ENCODE measurements at regions not wholly inside any gene's neighbourhood (a gene's known extent, or its start where the extent isn't known, plus 50 kb on each side); places are given as distances from the start of the nearest gene placed in this dataset.

DNA sequence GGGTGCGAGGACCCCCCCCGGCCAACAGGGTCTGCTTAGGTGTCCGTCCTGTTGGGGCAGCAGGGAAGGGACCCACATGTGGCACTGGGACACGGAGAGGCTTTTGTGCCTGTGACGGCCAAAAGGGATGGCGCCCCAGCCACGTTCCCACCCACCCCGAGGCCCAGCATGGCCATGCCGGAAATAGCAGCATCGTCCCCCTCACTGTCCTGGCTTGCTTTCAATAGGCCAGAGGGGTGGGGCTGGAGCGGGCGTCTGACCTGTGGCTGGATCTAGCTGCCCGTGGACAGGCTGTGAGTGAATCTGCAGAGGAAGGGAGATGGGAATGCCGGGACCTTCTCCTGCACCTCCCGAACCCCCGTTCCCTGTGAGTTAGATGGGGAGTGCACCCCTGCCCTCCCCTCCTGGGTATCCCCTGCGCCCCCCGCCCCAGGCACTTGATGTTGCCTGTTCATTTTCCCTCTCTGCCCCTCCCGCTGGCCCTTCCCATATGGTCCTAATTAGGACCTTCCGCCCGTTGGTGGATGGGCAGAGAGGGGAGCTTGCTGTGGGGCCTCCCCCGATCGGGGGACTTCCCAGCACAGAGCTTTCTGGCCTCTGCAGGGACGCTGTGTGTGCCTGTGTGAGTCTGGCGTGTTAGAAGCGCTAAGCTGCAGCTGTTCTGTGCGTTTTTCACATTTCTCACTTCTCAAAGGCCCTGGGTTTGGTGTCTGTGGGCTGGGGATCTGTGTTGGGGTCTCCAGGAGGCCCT, 292.8 kb downstream of the SEC14L1 start:
- H3K27me3 ChIP-seq: no peaks in the 10 kb centered on the region
- no peaks in the 10 kb centered on the region for H3K36me3 ChIP-seq
- H3K9me3 ChIP-seq: no peaks in the 10 kb centered on the region
- H3K4me1 ChIP-seq (ENCODE audit: control insufficient read depth in 1 of 2, insufficient read depth in 1 of 2, low read depth in 1 of 2, low read length in 1 of 2): peaks cover 69 to 70% of the 10 kb centered on the region in 2 experiments
- H3K4me3 ChIP-seq (ENCODE audit: low read depth in 1 of 2, low read length in 1 of 2): no peak overlapping the region
- TF ChIP-seq, protein P1, sequence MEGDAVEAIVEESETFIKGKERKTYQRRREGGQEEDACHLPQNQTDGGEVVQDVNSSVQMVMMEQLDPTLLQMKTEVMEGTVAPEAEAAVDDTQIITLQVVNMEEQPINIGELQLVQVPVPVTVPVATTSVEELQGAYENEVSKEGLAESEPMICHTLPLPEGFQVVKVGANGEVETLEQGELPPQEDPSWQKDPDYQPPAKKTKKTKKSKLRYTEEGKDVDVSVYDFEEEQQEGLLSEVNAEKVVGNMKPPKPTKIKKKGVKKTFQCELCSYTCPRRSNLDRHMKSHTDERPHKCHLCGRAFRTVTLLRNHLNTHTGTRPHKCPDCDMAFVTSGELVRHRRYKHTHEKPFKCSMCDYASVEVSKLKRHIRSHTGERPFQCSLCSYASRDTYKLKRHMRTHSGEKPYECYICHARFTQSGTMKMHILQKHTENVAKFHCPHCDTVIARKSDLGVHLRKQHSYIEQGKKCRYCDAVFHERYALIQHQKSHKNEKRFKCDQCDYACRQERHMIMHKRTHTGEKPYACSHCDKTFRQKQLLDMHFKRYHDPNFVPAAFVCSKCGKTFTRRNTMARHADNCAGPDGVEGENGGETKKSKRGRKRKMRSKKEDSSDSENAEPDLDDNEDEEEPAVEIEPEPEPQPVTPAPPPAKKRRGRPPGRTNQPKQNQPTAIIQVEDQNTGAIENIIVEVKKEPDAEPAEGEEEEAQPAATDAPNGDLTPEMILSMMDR (IDR thresholded peaks at IDR 0.05): no peak
- H3K27ac ChIP-seq: no peak overlapping the region

DNA sequence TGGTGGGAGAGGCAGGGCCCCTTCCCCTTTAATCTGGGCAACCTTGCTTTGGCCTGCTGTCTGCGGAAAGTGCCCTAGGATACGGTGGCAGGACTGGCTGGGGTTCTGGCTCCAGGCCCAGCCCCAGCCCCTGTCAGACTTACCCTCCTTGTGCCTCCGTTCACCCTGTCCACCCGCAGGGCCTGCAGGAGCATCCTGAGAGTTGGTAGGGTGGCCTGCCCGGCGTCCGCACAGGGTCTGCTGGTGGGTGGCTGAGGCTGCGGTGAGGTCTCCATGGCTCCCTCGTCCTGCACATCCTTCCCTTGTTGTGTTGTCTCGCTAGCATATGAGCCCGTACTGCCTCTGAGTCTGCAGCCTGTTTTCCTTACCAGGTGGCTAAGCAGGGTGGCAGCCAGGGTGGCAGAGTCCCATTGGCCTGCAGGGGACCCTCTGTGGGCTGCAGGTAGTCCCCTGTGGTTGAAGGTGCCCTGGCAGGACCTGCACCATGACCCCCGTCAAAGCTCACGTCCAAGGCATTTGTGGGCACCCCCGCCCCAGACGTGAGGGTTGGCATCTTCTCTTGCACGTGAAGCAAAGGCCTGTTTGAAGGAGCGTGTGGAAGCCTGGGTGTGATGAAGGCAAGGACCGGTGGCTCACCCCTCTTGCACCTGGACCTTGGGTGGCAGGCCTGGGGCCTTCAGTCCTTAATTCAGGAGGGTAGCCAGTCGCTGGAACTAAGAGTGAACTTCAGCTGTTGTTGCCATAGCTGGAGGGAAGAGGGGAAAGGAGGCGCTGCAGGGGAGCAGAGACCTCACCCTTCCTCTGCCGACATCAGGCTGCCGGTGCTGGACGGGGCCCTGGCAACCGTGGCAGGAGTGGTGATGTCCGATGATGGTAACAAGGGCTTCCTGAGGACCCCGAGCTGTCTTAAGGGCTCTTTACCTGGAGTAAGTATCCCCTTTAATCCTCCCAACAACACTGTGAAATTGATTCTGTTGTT, 293.7 kb downstream of the SEC14L1 start:
- Histone ChIP-seq H3K9me3 (no peaks in the 10 kb centered on the region), H3K27ac (peak overlapping the region; percentile 30), H3K27me3 (no peaks in the 10 kb centered on the region), H3K4me1 (ENCODE audit: control insufficient read depth in 1 of 2, insufficient read depth in 1 of 2, low read depth in 1 of 2, low read length in 1 of 2) (peaks cover 69 to 70% of the 10 kb centered on the region in 2 experiments), H3K36me3 (no peaks in the 10 kb centered on the region), H3K4me3 (ENCODE audit: low read depth in 1 of 2, low read length in 1 of 2) (no peak overlapping the region)
- TF ChIP-seq, protein P1 (IDR thresholded peaks at IDR 0.05): no peak

DNA sequence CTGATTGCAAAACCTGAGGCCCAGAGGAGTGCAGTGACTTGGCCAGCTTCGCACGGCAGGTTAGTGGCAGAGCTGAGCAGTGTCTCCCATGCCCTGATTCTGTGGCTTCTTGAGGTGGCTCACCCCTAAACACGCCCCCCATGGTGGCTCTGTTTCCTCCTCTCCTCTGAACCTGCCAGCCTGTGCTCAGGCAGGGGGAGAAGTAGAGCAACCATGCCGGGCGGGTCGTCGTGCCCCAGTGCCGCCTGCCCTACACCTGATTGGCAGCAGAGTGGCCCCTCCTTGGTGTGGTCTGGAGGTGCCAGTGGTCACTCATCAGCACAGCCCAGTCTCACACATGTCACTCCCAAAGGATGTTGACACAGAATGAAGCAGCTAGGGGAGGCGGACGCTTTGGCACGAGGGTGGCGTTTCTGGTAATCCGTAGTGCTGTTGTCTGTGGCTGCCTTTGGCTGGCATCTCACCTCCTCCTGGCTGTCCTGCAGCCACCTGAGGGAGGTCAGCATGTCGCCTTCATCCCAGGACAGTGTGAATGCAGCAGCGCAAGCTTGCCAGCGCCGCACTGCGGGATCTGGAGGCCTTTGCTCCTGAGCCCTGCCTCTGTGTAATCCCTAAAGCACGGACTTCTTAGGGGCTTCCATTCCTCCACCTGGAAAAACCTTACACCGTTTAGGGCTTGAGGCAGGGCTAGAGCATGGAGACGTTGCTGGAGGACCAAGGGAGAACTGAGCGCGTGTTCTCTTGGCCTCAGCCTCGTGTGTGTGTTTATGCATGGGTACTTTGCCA, 294.7 kb downstream of the SEC14L1 start:
- peaks cover 69 to 70% of the 10 kb centered on the region in 2 experiments for H3K4me1 ChIP-seq (ENCODE audit: control insufficient read depth in 1 of 2, insufficient read depth in 1 of 2, low read depth in 1 of 2, low read length in 1 of 2)

DNA sequence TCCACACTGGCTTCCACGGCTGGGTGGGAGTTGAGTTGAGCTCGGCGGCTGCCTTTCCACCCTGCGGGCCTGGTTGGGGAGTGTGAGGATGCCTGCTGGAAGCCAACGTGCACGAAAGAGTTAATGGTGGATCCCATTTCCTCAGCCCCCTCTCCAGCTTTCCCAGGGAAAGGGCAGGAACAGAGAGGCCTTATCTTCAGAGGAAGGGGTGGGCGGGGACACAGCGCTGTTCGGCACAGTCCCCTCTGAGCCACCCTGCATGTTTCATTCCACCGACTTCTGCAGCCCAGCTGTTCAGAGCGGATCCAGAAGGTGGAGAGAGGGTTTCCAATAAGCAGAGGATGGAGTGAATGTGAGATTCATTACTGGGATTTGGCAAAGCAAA, 295.3 kb downstream of the SEC14L1 start:
- Histone ChIP-seq H3K27ac (peak overlapping the region; percentile 98), H3K4me3 (ENCODE audit: low read depth in 1 of 2, low read length in 1 of 2) (peak overlapping the region in 1 of 2 experiments; percentile 62)

More for the DNA sequence above, 294.7 kb downstream of the SEC14L1 start:
- Histone ChIP-seq H3K4me3 (ENCODE audit: low read depth in 1 of 2, low read length in 1 of 2) (no peak overlapping the region), H3K9me3 (no peaks in the 10 kb centered on the region), H3K27me3 (no peaks in the 10 kb centered on the region), H3K36me3 (no peaks in the 10 kb centered on the region), H3K27ac (peak overlapping the region; percentile 30)
- TF ChIP-seq, protein P1 (IDR thresholded peaks at IDR 0.05): no peak

More for the DNA sequence above, 295.3 kb downstream of the SEC14L1 start:
- H3K27me3 ChIP-seq: no peaks in the 10 kb centered on the region
- no peaks in the 10 kb centered on the region for H3K9me3 ChIP-seq
- H3K4me1 ChIP-seq (ENCODE audit: control insufficient read depth in 1 of 2, insufficient read depth in 1 of 2, low read depth in 1 of 2, low read length in 1 of 2): peaks cover 69 to 70% of the 10 kb centered on the region in 2 experiments
- no peaks in the 10 kb centered on the region for H3K36me3 ChIP-seq
- TF ChIP-seq, protein P1 (IDR thresholded peaks at IDR 0.05): no peak

All from neutrophil (primary cell).